Liver (tissue), 8 donors: ENCODE measurements at regions not wholly inside any gene's neighbourhood (a gene's known extent, or its start where the extent isn't known, plus 50 kb on each side); places are given as distances from the start of the nearest gene placed in this dataset.

Source experiments
- DNase-seq: peaks from one replicate; pipeline ENCODE4 v3.0.0-alpha.2; 2017; ENCODE audit warnings: low spot score
- H3K27ac ChIP-seq, 2 donors: one replicate each; pipeline ENCODE4 v1.7.0; 2013; ENCODE audit warnings: inconsistent platforms in 2 of 2, low read length in 2 of 2, control low read depth in 1 of 2, low read depth in 1 of 2, mild to moderate bottlenecking in 1 of 2
- H3K27me3 ChIP-seq, 4 donors: one replicate each; pipeline versions ENCODE4 v1.6.1 to v1.7.0; 2013; ENCODE audit warnings: low read length in 3 of 4, inconsistent platforms in 1 of 4, mild to moderate bottlenecking in 1 of 4, moderate library complexity in 1 of 4; ENCODE audit not compliant: control insufficient read depth in 4 of 4, insufficient read depth in 4 of 4
- H3K36me3 ChIP-seq, 4 donors: one replicate each; pipeline versions ENCODE4 v1.6.1 to v1.7.0; 2013; ENCODE audit warnings: low read length in 3 of 4, mild to moderate bottlenecking in 3 of 4, low read depth in 1 of 4, moderate library complexity in 1 of 4; ENCODE audit not compliant: control insufficient read depth in 4 of 4, insufficient read depth in 3 of 4
- H3K4me1 ChIP-seq, 4 donors: one replicate each; pipeline versions ENCODE4 v1.6.1 to v1.7.0; 2013; ENCODE audit warnings: low read length in 3 of 4, mild to moderate bottlenecking in 3 of 4, moderate library complexity in 1 of 4; ENCODE audit not compliant: control insufficient read depth in 4 of 4, insufficient read depth in 4 of 4
- H3K4me3 ChIP-seq, 3 donors: one replicate each; pipeline versions ENCODE4 v1.6.1 to v1.7.0; 2013; ENCODE audit warnings: low read length in 3 of 3, control low read depth in 1 of 3, low read depth in 1 of 3, mild to moderate bottlenecking in 1 of 3
- H3K9ac ChIP-seq, 2 donors: one replicate each; pipeline ENCODE4 v1.7.0; 2013; ENCODE audit warnings: low read length in 2 of 2, mild to moderate bottlenecking in 2 of 2, moderate library complexity in 2 of 2, control low read depth in 1 of 2, low read depth in 1 of 2
- H3K9me3 ChIP-seq, 4 donors: one replicate each; pipeline versions ENCODE4 v1.6.1 to v1.7.0; 2013; ENCODE audit warnings: low read length in 3 of 4; ENCODE audit not compliant: control insufficient read depth in 4 of 4
- FOXA1 ChIP-seq: IDR thresholded peaks from 2 replicates; pipeline ENCODE4 v1.6.1; 2016; ENCODE audit warnings: antibody characterized with exemption
- FOXA2 ChIP-seq: IDR thresholded peaks from 2 replicates; pipeline ENCODE4 v1.6.1; 2016; ENCODE audit warnings: antibody characterized with exemption
- GABPA ChIP-seq, 2 donors: IDR thresholded peaks in 1 of 2; conservative IDR thresholded peaks in 1 of 2; 2 replicates each; pipeline ENCODE4 v1.6.1; 2016; ENCODE audit warnings: antibody characterized with exemption in 2 of 2, mild to moderate bottlenecking in 1 of 2, moderate library complexity in 1 of 2
- HNF4A ChIP-seq, 2 donors: conservative IDR thresholded peaks; 2 replicates each; pipeline ENCODE4 v1.6.1; 2016; ENCODE audit warnings: antibody characterized with exemption in 2 of 2, mild to moderate bottlenecking in 2 of 2
- HNF4G ChIP-seq: IDR thresholded peaks from 2 replicates; pipeline ENCODE4 v1.6.1; 2016; ENCODE audit warnings: antibody characterized with exemption
- JUND ChIP-seq, 2 donors: IDR thresholded peaks; 2 replicates each; pipeline ENCODE4 v1.6.1; 2016; ENCODE audit warnings: antibody characterized with exemption in 2 of 2
- MAX ChIP-seq: IDR thresholded peaks from 2 replicates; pipeline ENCODE4 v1.6.1; 2016; ENCODE audit warnings: antibody characterized with exemption
- NR2F2 ChIP-seq: IDR thresholded peaks from 2 replicates; pipeline ENCODE4 v1.6.1; 2016; ENCODE audit warnings: antibody characterized with exemption
- RAD21 ChIP-seq, 2 donors: IDR thresholded peaks; 2 replicates each; pipeline ENCODE4 v1.6.1; 2016; ENCODE audit warnings: antibody characterized with exemption in 2 of 2, mild to moderate bottlenecking in 2 of 2
- RXRA ChIP-seq, 2 donors: IDR thresholded peaks; 2 replicates each; pipeline ENCODE4 v1.6.1; 2017 to 2018; ENCODE audit warnings: antibody characterized with exemption in 2 of 2, mild to moderate bottlenecking in 1 of 2
- SP1 ChIP-seq: IDR thresholded peaks from 2 replicates; pipeline ENCODE4 v1.6.1; 2018; ENCODE audit warnings: antibody characterized with exemption, mild to moderate bottlenecking
- TAF1 ChIP-seq: conservative IDR thresholded peaks from 2 replicates; pipeline ENCODE4 v1.6.1; 2016; ENCODE audit warnings: antibody characterized with exemption, mild to moderate bottlenecking
- YY1 ChIP-seq: IDR thresholded peaks from 2 replicates; pipeline ENCODE4 v1.6.1; 2016; ENCODE audit warnings: antibody characterized with exemption, mild to moderate bottlenecking
- WGBS: extraction: QIAGEN DNeasy Blood & Tissue Kit; methylation state at CpG from one replicate; pipeline ENCODE4 v1.1.7; 2013; 5-methylcytosine and 5-hydroxymethylcytosine counted together
- TF ChIP-seq, protein P1 (sequence below): fragments of 150-350 bp; IDR thresholded peaks from 2 replicates; pipeline ENCODE4 v1.5.1; 2017; ENCODE audit warnings: improper control_type of control experiment, low read depth, low read length; ENCODE audit not compliant: missing input control
- TF ChIP-seq, protein P2 (sequence below): IDR thresholded peaks from 2 replicates; pipeline ENCODE4 v1.6.1; 2016; ENCODE audit warnings: antibody characterized with exemption
- donor health status: healthy.
- donor health status: healthy.
- donor health status: healthy.
- donor health status: healthy.
- donor health status: healthy.

- TF ChIP-seq FOXA2 (no peak), HNF4A (conservative IDR thresholded peaks at IDR 0.05) (no peak), SP1 (no peak), RAD21 (IDR thresholded peaks at IDR 0.05) (no peak), GABPA (IDR thresholded peaks at IDR 0.05 in 1 of 2, conservative IDR thresholded peaks at IDR 0.05 in 1 of 2) (no peak), RXRA (IDR thresholded peaks at IDR 0.05) (no peak), FOXA1 (no peak), JUND (IDR thresholded peaks at IDR 0.05) (no peak), NR2F2 (no peak), HNF4G (no peak), TAF1 (no peak)
- TF ChIP-seq, protein P1, sequence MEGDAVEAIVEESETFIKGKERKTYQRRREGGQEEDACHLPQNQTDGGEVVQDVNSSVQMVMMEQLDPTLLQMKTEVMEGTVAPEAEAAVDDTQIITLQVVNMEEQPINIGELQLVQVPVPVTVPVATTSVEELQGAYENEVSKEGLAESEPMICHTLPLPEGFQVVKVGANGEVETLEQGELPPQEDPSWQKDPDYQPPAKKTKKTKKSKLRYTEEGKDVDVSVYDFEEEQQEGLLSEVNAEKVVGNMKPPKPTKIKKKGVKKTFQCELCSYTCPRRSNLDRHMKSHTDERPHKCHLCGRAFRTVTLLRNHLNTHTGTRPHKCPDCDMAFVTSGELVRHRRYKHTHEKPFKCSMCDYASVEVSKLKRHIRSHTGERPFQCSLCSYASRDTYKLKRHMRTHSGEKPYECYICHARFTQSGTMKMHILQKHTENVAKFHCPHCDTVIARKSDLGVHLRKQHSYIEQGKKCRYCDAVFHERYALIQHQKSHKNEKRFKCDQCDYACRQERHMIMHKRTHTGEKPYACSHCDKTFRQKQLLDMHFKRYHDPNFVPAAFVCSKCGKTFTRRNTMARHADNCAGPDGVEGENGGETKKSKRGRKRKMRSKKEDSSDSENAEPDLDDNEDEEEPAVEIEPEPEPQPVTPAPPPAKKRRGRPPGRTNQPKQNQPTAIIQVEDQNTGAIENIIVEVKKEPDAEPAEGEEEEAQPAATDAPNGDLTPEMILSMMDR: no peak
- Histone ChIP-seq H3K27me3 (no peaks in the 10 kb centered on the region), H3K9me3 (no peaks in the 10 kb centered on the region), H3K9ac (no peak overlapping the region), H3K27ac (no peak overlapping the region), H3K4me1 (no peaks in the 10 kb centered on the region), H3K36me3 (no peaks in the 10 kb centered on the region), H3K4me3 (no peak overlapping the region)
- WGBS: 50% methylated on average over 3 of the region's 3 CpGs
- DNase-seq: no peak
Measured at GRCh38 chr10:81127931-81128330, 590.2 kb downstream of the SH2D4B start.

GRCh38 chr10:81130014-81130413 is 592.3 kb downstream of the SH2D4B start:
- H3K27ac ChIP-seq: no peak overlapping the region
- no peaks in the 10 kb centered on the region for H3K27me3 ChIP-seq
- H3K4me3 ChIP-seq: no peak overlapping the region
- 85% methylated on average over 2 of the region's 2 CpGs for WGBS
- H3K4me1 ChIP-seq: no peaks in the 10 kb centered on the region
- TF ChIP-seq, protein P2, sequence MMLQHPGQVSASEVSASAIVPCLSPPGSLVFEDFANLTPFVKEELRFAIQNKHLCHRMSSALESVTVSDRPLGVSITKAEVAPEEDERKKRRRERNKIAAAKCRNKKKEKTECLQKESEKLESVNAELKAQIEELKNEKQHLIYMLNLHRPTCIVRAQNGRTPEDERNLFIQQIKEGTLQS: no peak
- TF ChIP-seq GABPA (IDR thresholded peaks at IDR 0.05 in 1 of 2, conservative IDR thresholded peaks at IDR 0.05 in 1 of 2) (no peak), YY1 (no peak)
- H3K36me3 ChIP-seq: no peaks in the 10 kb centered on the region
- H3K9ac ChIP-seq: no peak overlapping the region
- DNase-seq: no peak
- H3K9me3 ChIP-seq: no peaks in the 10 kb centered on the region

GRCh38 chr10:81135851-81136250 is 598.1 kb downstream of the SH2D4B start:
- no peak overlapping the region for H3K27ac ChIP-seq
- no peak for DNase-seq
- H3K9ac ChIP-seq: no peak overlapping the region
- 78% methylated on average over 3 of the region's 3 CpGs for WGBS
- no peaks in the 10 kb centered on the region for H3K27me3 ChIP-seq
- no peaks in the 10 kb centered on the region for H3K9me3 ChIP-seq
- H3K36me3 ChIP-seq: no peaks in the 10 kb centered on the region
- TF ChIP-seq MAX (no peak), NR2F2 (no peak), HNF4G (no peak), TAF1 (no peak)
- TF ChIP-seq, protein P2: no peak
- TF ChIP-seq, protein P1: no peak
- no peaks in the 10 kb centered on the region for H3K4me1 ChIP-seq
- H3K4me3 ChIP-seq: no peak overlapping the region
